CD4-positive, alpha-beta T cell (primary cell): ENCODE measurements at regions not wholly inside any gene's neighbourhood (a gene's known extent, or its start where the extent isn't known, plus 50 kb on each side); places are given as distances from the start of the nearest gene placed in this dataset.
"Not testable (repeated sequence)": the region's sequence is repeated elsewhere in the genome, so short reads cannot be mapped to it uniquely, and the experiment has no call there.

ENCODE experiments used
- ATAC-seq: fragments of 200-7000 bp; cut with Tn5 transposase; one replicate; pipeline ENCODE4 v1.10.0; 2022; ENCODE audit warnings: mild to moderate bottlenecking; ENCODE audit not compliant: poor library complexity
- CTCF ChIA-PET: fragments of 350-600 bp; sonication (Branson Sonifier 250); formaldehyde crosslinking; loops from one replicate; lab custom pipeline; 2021; ENCODE audit warnings: antibody characterized with exemption, inconsistent platforms; lab: Charles Lee
- POLR2A ChIA-PET: fragments of 350-600 bp; sonication (Branson Sonifier 250); formaldehyde crosslinking; loops from one replicate; lab custom pipeline; 2021; ENCODE audit warnings: antibody characterized with exemption, inconsistent platforms; lab: Charles Lee
- DNase-seq, 14 experiments: peaks; one replicate each; pipeline ENCODE4 v3.0.0-alpha.2; 2013 to 2020; ENCODE audit warnings: mixed read lengths in 2 of 14
- H3K27ac ChIP-seq, 2 donors: one replicate each; pipeline versions ENCODE4 v1.5.1 to v1.7.0; 2013; ENCODE audit warnings: low read length in 2 of 2, low read depth in 1 of 2, mild to moderate bottlenecking in 1 of 2
- H3K27me3 ChIP-seq, 2 experiments: 1 replicate in 1 of 2; 2 replicates in 1 of 2; pipeline versions ENCODE4 v1.6.1 to v1.7.0; 2013; ENCODE audit warnings: low read length in 2 of 2, control low read depth in 1 of 2, mild to moderate bottlenecking in 1 of 2, moderate library complexity in 1 of 2; ENCODE audit not compliant: insufficient read depth in 2 of 2, control insufficient read depth in 1 of 2
- H3K36me3 ChIP-seq: one replicate; pipeline ENCODE4 v1.6.1; 2013; ENCODE audit warnings: low read length, control low read depth; ENCODE audit not compliant: insufficient read depth
- H3K4me1 ChIP-seq: one replicate; pipeline ENCODE4 v1.6.1; 2013; ENCODE audit warnings: low read length, control low read depth; ENCODE audit not compliant: insufficient read depth
- H3K4me3 ChIP-seq: one replicate; pipeline ENCODE4 v1.5.1; 2013; ENCODE audit warnings: mild to moderate bottlenecking, low read length, moderate library complexity
- H3K9me3 ChIP-seq, 2 experiments: 1 replicate in 1 of 2; 2 replicates in 1 of 2; pipeline versions ENCODE4 v1.6.1 to v1.7.0; 2013; ENCODE audit warnings: low read length in 2 of 2, mild to moderate bottlenecking in 2 of 2, control low read depth in 1 of 2, moderate library complexity in 1 of 2; ENCODE audit not compliant: control insufficient read depth in 1 of 2, insufficient read depth in 1 of 2
- H3K27ac Mint-ChIP-seq: one replicate; pipeline ENCODE4 v1.8.0; 2020; ENCODE audit warnings: mixed read lengths
- H3K27me3 Mint-ChIP-seq: one replicate; pipeline ENCODE4 v1.8.0; 2021; ENCODE audit warnings: mixed read lengths
- H3K36me3 Mint-ChIP-seq: one replicate; pipeline ENCODE4 v1.8.0; 2021; ENCODE audit warnings: low read depth, mixed read lengths
- H3K4me1 Mint-ChIP-seq: one replicate; pipeline ENCODE4 v1.8.0; 2021; ENCODE audit warnings: low read depth, mixed read lengths
- H3K4me3 Mint-ChIP-seq: one replicate; pipeline ENCODE4 v1.8.0; 2020; ENCODE audit warnings: mild to moderate bottlenecking, mixed read lengths
- H3K9me3 Mint-ChIP-seq: one replicate; pipeline ENCODE4 v1.8.0; 2020; ENCODE audit warnings: mixed read lengths
- CTCF ChIP-seq: fragments of 200-600 bp; IDR thresholded peaks from one replicate; pipeline ENCODE4 v1.8.0; 2022; ENCODE audit warnings: antibody characterized with exemption, mild to moderate bottlenecking
- intact Hi-C, 2 experiments: fragments of 100-400 bp; cut with DNase I in 1 of 2; cut with micrococcal nuclease in 1 of 2; formaldehyde crosslinking; loops; one replicate each; pipeline versions ENCODE4 v1.15.1 to v1.9.0; 2023 to 2025; cut with DNase I, micrococcal nuclease

- Histone ChIP-seq H3K27ac (no peak overlapping the region), H3K27me3 (no peaks in the 10 kb centered on the region), H3K4me3 (no peak overlapping the region), H3K36me3 (no peaks in the 10 kb centered on the region), H3K4me1 (no peaks in the 10 kb centered on the region), H3K9me3 (no peaks in the 10 kb centered on the region)
- Mint-ChIP-seq H3K27me3 (no peaks in the 10 kb centered on the region), H3K27ac (no peak overlapping the region), H3K4me3 (no peak overlapping the region), H3K9me3 (peaks cover 4% of the 10 kb centered on the region), H3K36me3 (no peaks in the 10 kb centered on the region), H3K4me1 (no peaks in the 10 kb centered on the region)
- intact Hi-C loops: no loop called here
- DNase-seq: no peak
- ATAC-seq: no peak
- ChIA-PET CTCF (no interaction called here), POLR2A (no interaction called here)
- TF ChIP-seq CTCF: no peak
Measured at GRCh38 chr18:30679285-30679930, 363.1 kb downstream of the DSC3 start.

- H3K27ac ChIP-seq, POLR2A ChIA-PET, H3K9me3 ChIP-seq, H3K27me3 Mint-ChIP-seq, intact Hi-C loops, H3K27ac Mint-ChIP-seq, ATAC-seq, H3K36me3 ChIP-seq, H3K4me1 Mint-ChIP-seq, H3K36me3 Mint-ChIP-seq, CTCF ChIA-PET, H3K4me1 ChIP-seq, H3K27me3 ChIP-seq, DNase-seq, H3K4me3 Mint-ChIP-seq, H3K4me3 ChIP-seq, H3K9me3 Mint-ChIP-seq: not testable (repeated sequence)
Measured at GRCh38 chr18:30677813-30678212, 364.7 kb downstream of the DSC3 start.

- CTCF ChIA-PET: no interaction called here
- no peak overlapping the region for H3K4me3 ChIP-seq
- no peak for TF ChIP-seq CTCF
- DNase-seq (no peak), ATAC-seq (no peak)
- H3K9me3 Mint-ChIP-seq: peaks cover 8% of the 10 kb centered on the region
- H3K36me3 ChIP-seq: no peaks in the 10 kb centered on the region
- no peak overlapping the region for H3K4me3 Mint-ChIP-seq
- H3K4me1 Mint-ChIP-seq: no peaks in the 10 kb centered on the region
- H3K27ac ChIP-seq: no peak overlapping the region
- H3K27me3 Mint-ChIP-seq: no peaks in the 10 kb centered on the region
- intact Hi-C loops: no loop called here
- no peak overlapping the region for H3K27ac Mint-ChIP-seq
- no peaks in the 10 kb centered on the region for H3K4me1 ChIP-seq
- H3K9me3 ChIP-seq: no peaks in the 10 kb centered on the region
- H3K36me3 Mint-ChIP-seq: no peaks in the 10 kb centered on the region
- no peaks in the 10 kb centered on the region for H3K27me3 ChIP-seq
- POLR2A ChIA-PET: no interaction called here
Measured at GRCh38 chr18:30676053-30676480, 366.5 kb downstream of the DSC3 start.

GRCh38 chr18:30675493-30675892, 367.0 kb downstream of the DSC3 start:
- H3K4me3 ChIP-seq: no peak overlapping the region
- H3K27me3 ChIP-seq: no peaks in the 10 kb centered on the region
- Mint-ChIP-seq H3K27ac (no peak overlapping the region), H3K27me3 (no peaks in the 10 kb centered on the region), H3K4me3 (no peak overlapping the region), H3K9me3 (peaks cover 8% of the 10 kb centered on the region), H3K4me1 (no peaks in the 10 kb centered on the region), H3K36me3 (no peaks in the 10 kb centered on the region)
- no peaks in the 10 kb centered on the region for H3K36me3 ChIP-seq
- DNase-seq: no peak
- no peak overlapping the region for H3K27ac ChIP-seq
- ChIA-PET CTCF (no interaction called here), POLR2A (no interaction called here)
- no peak for ATAC-seq
- H3K9me3 ChIP-seq: no peaks in the 10 kb centered on the region
- no peak for TF ChIP-seq CTCF
- intact Hi-C loops: no loop called here
- no peaks in the 10 kb centered on the region for H3K4me1 ChIP-seq
